HG03378 (cell line): ENCODE measurements at regions not wholly inside any gene's neighbourhood (a gene's known extent, or its start where the extent isn't known, plus 50 kb on each side); places are given as distances from the start of the nearest gene placed in this dataset.
A peak's percentile ranks its signal among the peaks of the same experiment; 100 is the strongest.

Experiments
- ATAC-seq: cut with Tn5 transposase; IDR thresholded peaks from one replicate; pipeline ENCODE4 v1.9.1; 2021; ENCODE audit warnings: mild to moderate bottlenecking, moderate library complexity; ENCODE audit not compliant: unreplicated experiment

DNA sequence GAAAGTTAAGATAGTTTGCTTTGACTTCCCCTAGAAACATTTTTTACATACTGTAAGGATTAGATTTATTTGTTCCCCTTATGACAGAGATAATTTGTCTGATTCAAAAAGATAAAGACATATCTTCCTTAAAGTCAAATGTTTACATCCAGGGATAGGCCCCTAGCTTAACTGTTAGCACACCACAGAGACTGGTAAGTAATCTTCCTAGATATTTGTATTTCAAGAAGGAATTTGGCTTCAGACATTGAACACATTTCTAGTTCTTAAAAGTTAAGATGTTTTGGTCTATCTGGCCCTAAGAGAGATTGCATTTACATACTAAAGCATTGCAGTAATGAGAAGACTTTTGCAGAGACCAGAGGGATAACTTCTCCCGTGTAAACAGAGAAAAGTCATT lies 1201.1 kb upstream of the GJE1 start:
- ATAC-seq = no peak

DNA sequence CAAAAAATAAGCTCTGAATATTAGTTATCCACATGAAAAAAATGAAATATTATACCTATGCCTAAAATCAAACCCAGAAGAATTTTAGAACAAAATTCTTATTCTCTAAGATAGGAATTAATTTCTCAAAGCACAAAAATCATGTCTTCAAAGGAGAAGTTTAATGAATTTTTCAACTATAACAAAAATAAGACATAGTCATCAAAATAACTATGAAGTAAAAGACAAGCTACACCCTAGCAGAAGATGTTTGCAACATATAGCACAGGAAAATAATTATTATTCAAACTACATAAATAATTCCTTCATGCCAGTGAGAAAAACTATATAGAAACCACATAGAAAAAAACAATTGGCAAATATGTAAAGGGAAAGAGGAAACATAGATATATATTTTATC lies 1203.6 kb upstream of the GJE1 start:
- ATAC-seq = no peak

DNA sequence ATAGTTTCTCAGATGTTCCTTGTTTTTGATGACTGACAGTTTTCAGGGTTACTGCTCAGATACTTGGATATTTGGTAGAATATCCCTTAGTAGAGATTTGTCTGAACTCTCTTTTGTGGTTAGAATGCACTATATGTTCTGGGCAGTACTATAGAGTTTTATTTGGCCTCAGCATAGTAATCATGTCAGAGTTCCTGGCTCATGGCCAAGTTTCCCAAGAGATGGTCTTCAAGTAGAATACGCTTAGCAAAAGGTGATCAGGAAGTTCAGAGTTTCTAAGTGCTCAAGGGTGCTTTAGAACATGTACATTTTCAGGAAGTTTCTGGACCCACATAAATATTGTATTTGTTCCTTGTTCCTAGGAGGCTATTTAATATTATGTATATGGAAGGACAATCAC lies 1209.7 kb upstream of the GJE1 start:
- ATAC-seq = no peak

DNA sequence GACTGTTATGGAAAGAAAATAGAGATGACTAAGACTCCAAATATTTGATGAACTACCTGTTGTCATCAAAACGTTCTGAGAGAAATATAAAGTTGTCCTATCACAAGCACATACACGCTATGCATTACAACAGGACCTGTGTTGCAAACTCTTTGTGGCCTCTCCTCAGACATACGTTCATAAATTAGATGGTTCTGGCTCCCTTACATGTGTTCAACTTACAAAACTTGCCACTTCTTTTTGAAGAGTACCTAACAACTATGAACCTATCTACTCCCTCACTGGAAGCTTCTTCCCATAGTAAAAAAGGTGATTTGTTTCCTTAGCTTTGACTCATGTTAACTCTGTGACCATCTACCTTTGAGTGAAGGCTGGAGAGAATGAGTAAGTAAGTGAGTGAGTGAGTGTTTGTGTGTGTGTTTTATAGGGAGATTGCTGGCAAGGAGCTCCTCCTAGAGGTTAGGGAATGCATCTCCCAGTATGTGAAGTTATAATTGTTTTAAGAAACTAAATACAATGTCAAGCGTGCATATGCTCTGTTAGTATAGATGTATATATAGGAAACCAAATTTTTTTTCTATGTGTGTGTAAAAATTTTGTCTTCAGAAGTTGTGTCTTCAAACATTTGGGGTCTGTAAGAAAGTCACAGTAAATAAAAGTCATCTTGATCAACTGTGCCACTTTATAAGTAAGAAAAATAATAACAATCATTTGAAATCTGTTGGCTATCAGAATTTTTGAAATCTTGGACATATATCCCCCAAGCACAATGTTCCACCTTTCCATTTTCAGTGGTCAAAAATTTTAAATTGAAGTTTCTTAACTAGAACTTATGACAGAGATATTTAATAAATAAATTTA lies 1211.1 kb upstream of the GJE1 start:
- ATAC-seq = peak; percentile 73

DNA sequence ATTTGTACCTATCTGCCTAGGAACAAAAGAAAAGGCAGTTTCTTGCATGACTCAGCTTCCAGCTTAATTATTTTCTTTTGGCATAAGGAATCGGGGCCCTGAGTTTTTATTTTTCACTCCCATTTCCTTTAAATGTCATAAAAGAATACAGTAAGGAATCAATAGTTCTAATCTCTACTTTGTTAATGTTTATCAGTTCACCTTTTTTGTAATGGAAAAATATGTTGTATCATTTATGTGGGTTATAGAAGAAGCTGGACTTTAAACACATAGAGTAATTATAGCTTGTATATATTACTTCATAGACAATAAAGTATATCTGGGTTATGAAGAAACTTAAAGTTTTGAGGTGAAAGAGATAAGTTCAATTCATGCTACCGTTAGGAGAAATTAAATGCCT lies 1214.8 kb upstream of the GJE1 start:
- no peak for ATAC-seq

DNA sequence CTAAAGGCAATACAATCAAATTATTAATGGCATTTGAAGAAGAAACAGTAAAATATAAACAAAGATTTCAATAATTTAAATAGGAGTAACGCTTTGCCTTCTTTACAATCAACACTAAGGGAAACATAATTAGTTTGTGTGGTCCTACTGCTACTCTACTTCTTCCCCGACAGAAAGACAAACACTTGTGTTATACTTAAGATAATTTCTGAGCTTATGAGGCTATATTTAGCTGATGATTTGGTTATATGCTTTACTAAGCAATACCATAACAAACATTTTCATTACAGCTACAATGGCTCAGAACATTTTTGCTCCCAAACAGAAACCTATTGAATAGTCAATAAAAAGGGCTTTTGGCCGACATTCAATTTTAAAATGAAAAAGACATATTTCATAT lies 1217.2 kb upstream of the GJE1 start:
- ATAC-seq = no peak

DNA sequence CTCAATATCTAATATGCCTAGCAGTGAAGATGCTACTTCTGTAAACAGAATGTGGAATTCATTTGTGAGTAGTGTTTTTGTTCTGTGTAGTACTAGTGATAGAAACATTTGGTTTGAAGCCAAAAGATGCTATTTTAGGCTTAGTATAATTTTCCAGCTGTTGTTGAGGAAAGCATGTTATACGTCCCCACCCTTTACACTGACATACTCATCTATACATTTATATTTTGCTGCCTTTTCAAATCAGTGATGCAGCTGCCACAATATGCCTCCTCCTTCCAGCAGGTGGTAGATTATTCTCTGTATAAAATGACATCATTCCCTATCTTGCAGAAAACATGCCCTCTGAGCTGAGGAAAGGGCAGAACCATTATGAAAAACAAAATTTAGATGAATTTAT lies 1217.6 kb upstream of the GJE1 start:
- no peak for ATAC-seq

DNA sequence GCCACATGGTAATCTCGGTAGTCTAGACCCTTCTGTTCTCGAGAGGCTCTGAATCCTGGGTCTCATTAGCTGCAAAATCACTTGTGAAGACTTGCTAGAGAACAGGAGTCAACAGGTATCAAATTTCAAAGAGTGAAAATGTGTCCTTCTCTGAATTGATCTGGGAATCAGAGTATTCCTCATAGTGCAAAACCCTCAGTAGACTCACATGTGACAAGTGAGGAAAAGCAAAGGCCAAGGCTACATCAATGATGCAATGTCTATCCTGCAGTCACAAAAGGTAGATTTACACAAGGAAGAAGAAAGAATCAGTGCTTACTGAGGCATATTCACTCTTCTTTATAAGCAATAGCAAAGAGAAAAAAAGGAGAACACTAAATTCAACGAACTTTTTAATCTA lies 1220.0 kb upstream of the GJE1 start:
- no peak for ATAC-seq

DNA sequence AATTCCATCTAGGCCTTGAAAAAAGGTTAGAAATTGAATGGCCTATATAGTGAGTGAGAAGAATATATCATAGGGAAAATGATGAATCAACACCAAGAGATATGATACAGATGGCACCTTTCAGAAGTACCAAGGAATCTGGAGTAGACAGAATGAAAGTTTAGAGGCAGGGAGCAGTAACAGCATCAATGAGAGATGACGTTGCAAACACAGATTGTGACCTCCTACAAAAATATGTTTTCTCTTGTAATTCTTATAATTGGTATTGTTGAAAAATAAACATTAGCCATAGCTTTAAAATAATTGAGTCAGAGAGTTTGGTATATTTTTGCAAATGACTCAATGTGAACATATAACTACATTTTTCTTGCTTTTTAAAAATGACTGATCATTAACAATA lies 1223.1 kb upstream of the GJE1 start:
- ATAC-seq = no peak

DNA sequence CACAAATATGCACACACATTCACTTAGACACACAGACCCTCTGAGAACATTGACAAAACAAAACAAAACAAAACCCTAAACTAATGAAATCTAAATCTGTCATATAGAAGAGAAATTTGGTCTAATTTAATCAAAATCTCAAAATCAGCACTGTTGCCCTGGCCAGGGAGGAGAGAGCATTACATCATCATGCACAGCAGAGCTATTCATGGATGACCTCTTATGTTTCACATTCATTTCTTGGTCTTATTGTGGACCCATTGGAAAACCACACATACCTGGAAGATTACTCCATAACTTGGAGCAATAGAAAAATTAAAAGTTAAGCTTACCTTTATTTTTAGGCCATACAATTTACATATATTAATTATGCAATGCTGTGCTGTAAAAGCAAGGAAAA lies 1223.6 kb upstream of the GJE1 start:
- ATAC-seq = no peak

DNA sequence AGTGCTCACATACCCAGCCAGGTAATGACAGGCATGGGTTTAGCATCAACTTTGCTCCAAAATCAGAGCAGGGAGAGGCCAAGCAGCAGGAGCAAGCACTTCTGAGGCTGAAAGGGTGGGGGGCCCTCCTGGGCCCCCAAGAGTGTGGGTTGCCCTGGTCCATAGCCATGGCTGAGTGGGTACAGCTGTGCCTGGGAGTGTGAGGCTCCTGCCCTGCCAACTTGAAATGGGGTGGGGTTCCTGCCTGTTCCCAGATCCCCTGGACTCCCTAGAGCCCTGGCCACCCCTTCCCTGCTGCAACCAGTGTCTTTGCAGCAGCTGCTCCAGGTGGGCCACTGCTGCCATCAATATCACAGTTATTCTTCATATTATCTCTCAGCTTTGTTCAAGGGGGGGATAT lies 1224.2 kb upstream of the GJE1 start:
- ATAC-seq = no peak

DNA sequence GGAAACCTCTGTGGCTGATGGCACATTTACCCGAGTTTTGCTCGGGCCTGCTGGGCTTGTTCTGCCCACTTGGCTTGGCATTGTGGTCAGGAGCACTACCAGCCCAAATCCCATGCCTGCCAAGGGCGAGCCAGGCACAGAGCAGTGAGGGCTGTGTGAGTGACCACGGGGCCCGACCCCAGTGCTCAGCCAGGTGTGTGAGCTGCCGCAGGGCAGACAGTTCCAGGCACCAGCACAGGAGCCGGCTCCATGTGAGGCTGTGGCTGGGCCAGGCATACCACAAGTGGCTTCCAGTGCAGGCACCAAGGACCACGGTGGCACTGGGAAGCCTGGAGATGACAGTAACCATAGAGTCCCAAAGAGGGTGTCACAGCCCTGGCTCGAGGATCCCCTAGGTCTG lies 1225.5 kb upstream of the GJE1 start:
- ATAC-seq = no peak

DNA sequence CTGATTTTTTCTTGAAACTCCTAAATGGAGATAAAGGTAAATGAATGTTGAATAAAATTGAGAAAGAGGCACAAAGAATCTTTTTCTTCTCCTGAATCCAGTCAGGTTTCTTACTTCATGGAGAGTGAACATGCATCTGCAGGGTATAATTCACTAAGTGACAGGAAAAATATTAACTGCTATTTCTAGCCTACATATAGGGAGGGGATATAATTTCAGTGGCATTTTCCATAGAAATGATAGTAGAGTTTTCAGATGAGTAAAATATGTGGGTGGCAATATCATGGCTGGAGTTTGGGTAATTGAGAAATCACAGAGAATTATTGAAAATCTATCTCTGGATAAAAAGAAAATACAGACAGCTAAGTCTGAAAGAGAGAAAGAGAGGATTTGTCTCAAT lies 1227.0 kb upstream of the GJE1 start:
- ATAC-seq = no peak

DNA sequence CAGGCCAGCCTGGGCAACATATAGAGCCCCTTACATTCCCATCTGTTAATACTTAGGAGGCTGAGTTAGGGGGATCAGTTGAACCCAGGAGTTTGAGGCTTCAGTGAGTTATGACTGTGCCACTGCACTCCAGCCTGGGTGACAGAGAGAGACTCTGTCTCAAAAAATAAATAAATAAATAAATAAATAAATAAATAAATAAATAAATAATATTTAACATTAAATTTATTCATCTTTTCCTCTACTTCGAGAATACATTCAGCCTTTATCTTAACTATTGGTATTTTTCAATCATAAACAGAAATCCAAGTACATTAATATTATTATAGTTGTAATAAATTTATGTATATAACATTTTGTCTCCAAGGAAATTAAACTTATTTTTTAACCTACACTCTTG lies 1227.7 kb upstream of the GJE1 start:
- ATAC-seq = no peak

DNA sequence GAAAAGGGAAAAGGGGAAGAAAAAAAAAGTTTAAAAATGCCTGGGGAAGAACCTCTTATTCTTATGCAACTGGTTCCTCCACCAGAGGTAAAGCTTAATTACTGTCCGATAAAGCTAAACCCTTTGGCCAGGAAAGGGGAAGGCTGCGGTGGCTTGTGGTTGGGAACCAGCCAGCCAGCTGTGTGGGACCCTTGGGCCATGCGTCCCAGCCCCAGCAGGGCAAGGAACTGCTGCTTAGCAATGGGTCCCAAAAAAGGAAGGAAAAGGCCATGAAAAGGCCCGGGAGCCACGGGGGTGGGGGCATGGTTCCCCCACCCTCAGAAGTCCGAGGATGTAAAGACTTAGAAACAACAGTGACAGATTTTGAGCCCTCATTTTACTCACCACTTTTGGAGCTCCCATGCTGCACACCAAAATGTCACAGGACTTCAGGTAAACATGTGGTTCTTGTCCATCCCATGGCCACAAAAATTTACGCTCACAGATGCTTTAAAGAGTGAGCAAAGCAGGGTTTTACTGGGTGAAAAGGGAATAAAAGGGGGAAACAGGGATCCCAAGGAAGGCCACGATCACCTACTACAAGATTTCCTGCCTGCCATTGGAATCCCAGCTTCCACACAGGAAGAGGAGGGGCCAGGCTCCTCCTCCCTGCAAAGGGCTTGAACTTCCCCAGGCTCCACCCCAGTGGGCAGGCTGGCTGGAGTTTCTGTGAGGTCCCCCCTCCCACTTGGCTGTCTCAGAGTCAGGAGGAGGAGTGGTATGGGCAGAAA lies 1234.7 kb upstream of the GJE1 start:
- ATAC-seq = no peak

DNA sequence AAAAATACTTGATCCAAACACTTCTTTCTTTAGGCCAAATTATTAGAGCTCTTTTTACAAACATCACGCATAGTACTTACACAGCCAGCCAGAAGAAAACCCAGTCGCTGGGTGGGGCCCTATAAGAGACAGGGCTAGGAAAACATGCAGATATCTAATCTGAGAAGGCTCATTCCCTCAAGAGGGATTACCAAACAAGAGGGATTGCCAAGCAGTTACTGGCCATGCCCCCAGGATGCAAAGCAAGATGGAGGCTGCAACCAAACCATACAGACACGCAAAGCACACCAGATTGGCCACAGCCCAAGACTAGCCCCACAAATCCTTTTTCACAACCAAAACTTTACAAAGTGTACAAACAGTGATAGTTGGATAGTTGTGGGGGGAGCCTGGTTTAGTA lies 1235.4 kb upstream of the GJE1 start:
- ATAC-seq = no peak

DNA sequence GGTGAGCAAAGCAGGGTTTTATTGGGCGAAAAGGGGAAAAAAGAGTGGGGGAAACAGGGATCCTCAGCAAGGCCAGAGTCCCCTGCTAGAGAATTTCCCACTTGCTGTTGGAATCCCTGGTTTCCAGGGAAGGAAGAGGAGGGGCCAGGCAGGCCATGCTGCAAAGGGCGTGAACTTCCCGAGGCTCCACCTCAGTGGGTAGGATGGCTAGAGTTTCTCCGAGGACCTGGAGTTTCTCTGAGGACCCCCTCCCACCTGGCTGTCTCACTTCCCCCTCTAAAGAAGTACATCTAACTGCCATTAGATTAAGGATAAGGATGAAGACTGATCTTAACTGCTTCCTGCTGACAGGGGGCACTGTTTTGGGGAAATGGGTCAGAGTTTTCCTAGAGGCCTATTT lies 1239.3 kb upstream of the GJE1 start:
- ATAC-seq = no peak

DNA sequence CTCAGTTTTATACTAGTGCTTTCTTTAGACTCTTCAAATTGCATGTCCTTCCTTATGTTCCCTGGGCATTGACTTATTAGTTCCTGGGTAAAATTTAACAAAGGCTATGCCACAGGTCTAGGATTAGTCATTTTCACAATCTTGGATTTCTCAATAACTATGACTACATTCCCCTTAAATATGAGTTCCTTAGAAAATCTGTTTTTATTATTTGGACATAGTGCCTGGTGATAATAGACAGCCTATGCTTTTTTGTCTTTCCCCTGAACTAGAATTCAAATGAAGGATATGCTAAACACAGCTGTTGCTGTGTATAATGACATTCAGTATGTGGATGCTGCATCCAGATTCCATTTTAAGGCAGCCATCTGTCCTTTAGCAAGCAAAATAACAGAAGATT lies 1252.8 kb upstream of the GJE1 start:
- no peak for ATAC-seq

DNA sequence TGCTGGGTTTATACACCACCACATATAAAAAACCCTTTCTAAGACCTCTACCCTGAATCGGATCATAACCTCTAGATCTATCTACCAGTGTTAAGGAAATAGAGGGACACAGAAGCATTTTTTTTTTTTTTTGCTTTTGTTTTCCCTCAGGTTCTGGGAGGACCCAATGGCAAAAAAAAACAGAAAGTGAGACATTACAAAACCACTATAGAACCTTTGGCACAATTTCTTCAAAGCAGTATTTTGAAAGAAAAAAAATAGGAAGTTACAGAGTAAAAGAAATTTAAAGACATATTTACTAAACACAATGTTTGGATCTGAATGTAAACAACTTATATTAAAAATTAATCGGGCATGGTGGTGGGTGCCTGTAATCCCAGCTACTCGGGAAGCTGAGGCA lies 1258.7 kb upstream of the GJE1 start:
- no peak for ATAC-seq

DNA sequence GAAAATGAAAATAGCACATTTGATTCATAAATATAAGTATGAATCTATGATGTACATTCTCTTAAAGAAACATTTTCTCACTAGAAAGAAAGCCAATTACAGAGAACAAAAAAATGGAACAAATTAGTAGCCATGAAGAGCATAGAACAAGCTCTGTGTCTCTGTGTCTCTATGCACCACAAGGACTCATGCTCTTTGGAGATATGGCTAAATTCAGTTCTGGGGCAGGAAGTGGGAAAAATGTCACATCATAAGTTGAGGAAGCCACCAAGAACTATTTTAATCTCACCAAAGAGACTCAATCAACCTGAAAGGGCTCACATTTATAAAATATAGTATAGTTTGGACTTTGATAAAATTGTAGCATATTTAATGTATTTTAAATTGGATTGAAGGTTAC lies 1259.8 kb upstream of the GJE1 start:
- ATAC-seq = no peak

DNA sequence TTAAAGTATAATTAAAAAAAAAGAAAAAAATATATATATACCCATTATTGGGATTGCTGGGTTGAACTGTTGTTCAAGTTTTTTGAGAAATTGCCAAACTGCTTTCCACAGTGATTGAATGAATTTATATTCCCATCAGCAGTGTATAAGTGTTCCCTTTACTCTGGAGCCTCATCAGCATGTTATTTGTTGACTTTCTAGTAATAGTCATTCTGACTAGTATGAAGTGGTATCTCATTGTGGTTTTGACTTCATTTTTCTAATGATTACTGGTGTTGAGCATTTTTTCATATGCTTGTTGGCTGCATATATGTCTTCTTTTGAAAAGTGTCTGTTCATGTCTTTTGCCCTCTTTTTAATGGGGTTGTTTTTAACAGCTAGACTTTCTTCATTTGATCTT lies 1260.8 kb upstream of the GJE1 start:
- ATAC-seq = no peak

DNA sequence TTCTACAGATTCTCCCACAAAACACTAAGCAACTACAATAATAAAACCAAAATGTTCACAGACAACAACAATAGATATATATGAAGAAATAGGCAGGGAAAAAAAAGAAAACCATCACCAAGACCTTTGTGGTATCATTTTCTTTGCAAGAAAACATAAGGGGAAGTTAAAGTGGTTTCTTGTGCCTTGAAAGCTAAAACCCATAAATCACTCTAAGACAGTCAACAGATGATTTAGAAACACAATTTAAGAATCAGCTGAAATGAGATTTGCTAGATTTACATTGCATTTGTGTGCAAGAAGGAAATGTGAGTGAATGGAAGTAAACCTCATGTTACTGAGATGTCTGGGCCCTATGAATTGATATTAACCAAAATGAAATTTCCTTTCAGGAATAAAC lies 1265.4 kb upstream of the GJE1 start:
- no peak for ATAC-seq
